ENCODE measurements at regions not wholly inside any gene's neighbourhood (a gene's known extent, or its start where the extent isn't known, plus 50 kb on each side); places are given as distances from the start of the nearest gene placed in this dataset.

GRCh38 chr21:19141511-19141910 lies 737.9 kb upstream of the TMPRSS15 start:
- ChIA-PET CTCF (no interaction called here), POLR2A (no interaction called here)
- H3K9me3 ChIP-seq (ENCODE audit: control insufficient read depth, insufficient read depth, low read depth, low read length): no peaks in the 10 kb centered on the region
- no peaks in the 10 kb centered on the region for H3K36me3 ChIP-seq (ENCODE audit: control insufficient read depth, insufficient read depth, low read length)
- DNase-seq (ENCODE audit: low read depth, low spot score) (no peak), ATAC-seq (no peak)
- intact Hi-C loops (cut with micrococcal nuclease; ENCODE audit: unreplicated experiment) (no loop called here), in situ Hi-C loops (cut with HindIII; ENCODE audit: low pct_unique_long_range_greater_than_20kb, low sequenced_read_pairs) (no loop called here)
- H3K4me1 ChIP-seq (ENCODE audit: control insufficient read depth, insufficient read depth, low read length): no peaks in the 10 kb centered on the region
- BruUV-seq (replicated peaks): no TSS peak
- H3K27me3 ChIP-seq (ENCODE audit: control insufficient read depth, insufficient read depth, low read length): no peaks in the 10 kb centered on the region
- no peak for TF ChIP-seq CTCF (IDR thresholded peaks at IDR 0.05)
- TF ChIP-seq SIN3A (IDR thresholded peaks at IDR 0.05; ENCODE audit: borderline replicate concordance, insufficient read depth, low read depth, low read length): no peak
- no peak for TF ChIP-seq POLR2AphosphoS5 (IDR thresholded peaks at IDR 0.05; ENCODE audit: low read depth, low read length)
- no peak for TF ChIP-seq TCF7L2 (IDR thresholded peaks at IDR 0.05; ENCODE audit: low read depth, low read length)
- TF ChIP-seq, protein P1, sequence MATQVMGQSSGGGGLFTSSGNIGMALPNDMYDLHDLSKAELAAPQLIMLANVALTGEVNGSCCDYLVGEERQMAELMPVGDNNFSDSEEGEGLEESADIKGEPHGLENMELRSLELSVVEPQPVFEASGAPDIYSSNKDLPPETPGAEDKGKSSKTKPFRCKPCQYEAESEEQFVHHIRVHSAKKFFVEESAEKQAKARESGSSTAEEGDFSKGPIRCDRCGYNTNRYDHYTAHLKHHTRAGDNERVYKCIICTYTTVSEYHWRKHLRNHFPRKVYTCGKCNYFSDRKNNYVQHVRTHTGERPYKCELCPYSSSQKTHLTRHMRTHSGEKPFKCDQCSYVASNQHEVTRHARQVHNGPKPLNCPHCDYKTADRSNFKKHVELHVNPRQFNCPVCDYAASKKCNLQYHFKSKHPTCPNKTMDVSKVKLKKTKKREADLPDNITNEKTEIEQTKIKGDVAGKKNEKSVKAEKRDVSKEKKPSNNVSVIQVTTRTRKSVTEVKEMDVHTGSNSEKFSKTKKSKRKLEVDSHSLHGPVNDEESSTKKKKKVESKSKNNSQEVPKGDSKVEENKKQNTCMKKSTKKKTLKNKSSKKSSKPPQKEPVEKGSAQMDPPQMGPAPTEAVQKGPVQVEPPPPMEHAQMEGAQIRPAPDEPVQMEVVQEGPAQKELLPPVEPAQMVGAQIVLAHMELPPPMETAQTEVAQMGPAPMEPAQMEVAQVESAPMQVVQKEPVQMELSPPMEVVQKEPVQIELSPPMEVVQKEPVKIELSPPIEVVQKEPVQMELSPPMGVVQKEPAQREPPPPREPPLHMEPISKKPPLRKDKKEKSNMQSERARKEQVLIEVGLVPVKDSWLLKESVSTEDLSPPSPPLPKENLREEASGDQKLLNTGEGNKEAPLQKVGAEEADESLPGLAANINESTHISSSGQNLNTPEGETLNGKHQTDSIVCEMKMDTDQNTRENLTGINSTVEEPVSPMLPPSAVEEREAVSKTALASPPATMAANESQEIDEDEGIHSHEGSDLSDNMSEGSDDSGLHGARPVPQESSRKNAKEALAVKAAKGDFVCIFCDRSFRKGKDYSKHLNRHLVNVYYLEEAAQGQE (IDR thresholded peaks at IDR 0.05; ENCODE audit: insufficient read depth in 1 of 2, low read depth in 2 of 2, low read length in 1 of 2): no peak
- H3K4me3 ChIP-seq (ENCODE audit: low read depth in 2 of 2, low read length in 2 of 2): no peak overlapping the region
- H3K27ac ChIP-seq (ENCODE audit: low read length): no peak overlapping the region

- no TSS peak for BruUV-seq (replicated peaks)
- ATAC-seq: no peak
- intact Hi-C loops (cut with micrococcal nuclease; ENCODE audit: unreplicated experiment): no loop called here
- TF ChIP-seq, protein P1 (IDR thresholded peaks at IDR 0.05; ENCODE audit: insufficient read depth in 1 of 2, low read depth in 2 of 2, low read length in 1 of 2): no peak
- TF ChIP-seq POLR2AphosphoS5 (IDR thresholded peaks at IDR 0.05; ENCODE audit: low read depth, low read length): no peak
- no peak for TF ChIP-seq TCF7L2 (IDR thresholded peaks at IDR 0.05; ENCODE audit: low read depth, low read length)
- no peak for TF ChIP-seq SIN3A (IDR thresholded peaks at IDR 0.05; ENCODE audit: borderline replicate concordance, insufficient read depth, low read depth, low read length)
- TF ChIP-seq CTCF (IDR thresholded peaks at IDR 0.05): no peak
- no peaks in the 10 kb centered on the region for H3K9me3 ChIP-seq (ENCODE audit: control insufficient read depth, insufficient read depth, low read depth, low read length)
- POLR2A ChIA-PET: no interaction called here
- in situ Hi-C loops (cut with HindIII; ENCODE audit: low pct_unique_long_range_greater_than_20kb, low sequenced_read_pairs): no loop called here
- no peak overlapping the region for H3K27ac ChIP-seq (ENCODE audit: low read length)
- H3K36me3 ChIP-seq (ENCODE audit: control insufficient read depth, insufficient read depth, low read length): no peaks in the 10 kb centered on the region
- H3K4me3 ChIP-seq (ENCODE audit: low read depth in 2 of 2, low read length in 2 of 2): no peak overlapping the region
- H3K27me3 ChIP-seq (ENCODE audit: control insufficient read depth, insufficient read depth, low read length): no peaks in the 10 kb centered on the region
- no peak for DNase-seq (ENCODE audit: low read depth, low spot score)
- CTCF ChIA-PET: no interaction called here
- no peaks in the 10 kb centered on the region for H3K4me1 ChIP-seq (ENCODE audit: control insufficient read depth, insufficient read depth, low read length)
Measured at GRCh38 chr21:19145682-19146293, 742.2 kb upstream of the TMPRSS15 start.
